ENCODE measurements at regions not wholly inside any gene's neighbourhood (a gene's known extent, or its start where the extent isn't known, plus 50 kb on each side); places are given as distances from the start of the nearest gene placed in this dataset.

GRCh38 chr15:70376929-70377691, 279.4 kb upstream of the TLE3 start:
- TF ChIP-seq RAD21 (CRISPR knock-in tag; conservative IDR thresholded peaks at IDR 0.05 in 1 of 2, IDR thresholded peaks at IDR 0.05 in 1 of 2), result no peak
- no peak for TF ChIP-seq POLR2A (conservative IDR thresholded peaks at IDR 0.05)
- TF ChIP-seq TRIM24 (IDR thresholded peaks at IDR 0.05), result no peak
- TF ChIP-seq SMARCA5 (IDR thresholded peaks at IDR 0.05), result no peak
- no peak for TF ChIP-seq ZFP1 (CRISPR knock-in tag; IDR thresholded peaks at IDR 0.05)
- no peak for TF ChIP-seq ZNF282 (CRISPR knock-in tag; IDR thresholded peaks at IDR 0.05)
